Tongue (tissue), 1 donor: ENCODE measurements at regions not wholly inside any gene's neighbourhood (a gene's known extent, or its start where the extent isn't known, plus 50 kb on each side); places are given as distances from the start of the nearest gene placed in this dataset.

Experiments
- DNase-seq: peaks from one replicate; pipeline ENCODE4 v3.0.0-alpha.2; 2015

DNA sequence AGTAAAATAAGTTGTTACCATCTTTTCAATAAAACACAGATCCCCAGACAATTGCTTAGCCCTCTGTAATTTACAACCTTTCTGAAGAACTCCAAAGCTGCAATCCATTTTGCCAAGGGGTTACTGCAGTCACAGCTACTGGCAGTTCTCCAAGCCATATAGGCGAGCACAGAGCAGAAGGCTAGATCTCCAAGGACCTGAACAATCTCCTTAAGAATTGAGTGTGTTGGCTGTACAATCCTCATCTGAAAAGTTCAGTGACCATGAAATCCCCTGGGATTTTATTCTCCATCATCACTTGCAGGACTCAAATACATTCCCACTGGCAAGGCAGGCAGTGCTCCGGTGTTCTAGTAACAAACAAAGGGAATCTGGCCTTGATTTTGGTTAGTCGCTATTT lies 103.9 kb upstream of the LRP1B start:
- DNase-seq: peak; percentile 26

DNA sequence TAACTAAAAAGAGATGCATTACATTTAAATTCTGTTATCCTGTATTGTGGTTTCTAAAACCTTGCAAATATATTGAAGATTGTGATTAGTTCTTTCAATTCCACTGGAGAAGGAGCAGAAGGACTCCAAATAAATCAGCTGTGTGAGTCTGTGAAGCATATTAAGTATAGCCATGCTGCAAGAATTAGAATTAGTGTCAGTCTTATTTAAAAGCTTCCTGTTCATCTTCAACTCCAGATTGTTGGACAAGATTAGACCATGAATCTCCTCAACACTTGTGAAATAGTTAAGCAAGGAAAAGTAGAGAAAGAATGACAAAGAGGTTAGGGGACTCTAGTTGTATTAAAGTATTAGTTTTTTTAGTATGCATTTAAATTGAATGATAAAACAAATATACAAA lies 92.5 kb upstream of the LRP1B start:
- no peak for DNase-seq

DNA sequence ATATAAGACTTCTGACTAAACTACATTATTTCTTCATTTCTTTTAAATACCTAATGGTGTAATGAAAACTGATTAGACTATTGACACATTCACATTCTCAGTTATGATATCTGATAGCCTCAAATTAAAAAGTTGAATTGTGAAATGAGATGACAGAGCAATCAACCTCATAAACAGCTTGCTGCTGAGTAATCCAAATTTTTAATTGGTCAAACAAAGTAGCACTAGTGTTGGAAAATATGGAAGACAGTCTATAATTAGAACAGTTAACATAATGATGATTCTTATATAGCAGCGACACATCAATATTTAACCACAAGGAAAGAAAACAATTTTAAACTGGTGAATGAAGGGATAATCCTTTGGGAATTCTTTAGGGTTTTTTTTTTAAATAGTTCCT lies 91.9 kb upstream of the LRP1B start:
- DNase-seq: no peak

DNA sequence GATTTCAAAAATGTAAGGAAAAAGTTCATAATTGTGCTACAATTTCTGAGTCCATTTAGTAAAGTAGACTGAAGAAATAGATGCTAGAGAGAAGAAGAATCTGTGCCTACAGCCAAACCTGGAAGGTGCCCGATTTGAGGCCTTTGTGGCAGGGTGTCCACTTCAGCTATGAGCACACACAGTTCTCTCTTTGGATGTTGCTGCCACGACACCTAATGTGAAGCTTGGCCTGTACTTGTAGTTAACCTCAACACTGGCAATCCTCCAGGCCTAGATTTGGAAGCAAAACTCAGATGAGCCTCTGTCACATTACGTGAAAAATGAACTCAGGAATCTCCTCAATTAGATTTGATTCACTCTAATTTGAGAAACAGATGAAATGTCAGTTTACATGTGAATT lies 90.1 kb upstream of the LRP1B start:
- DNase-seq: peak; percentile 16

DNA sequence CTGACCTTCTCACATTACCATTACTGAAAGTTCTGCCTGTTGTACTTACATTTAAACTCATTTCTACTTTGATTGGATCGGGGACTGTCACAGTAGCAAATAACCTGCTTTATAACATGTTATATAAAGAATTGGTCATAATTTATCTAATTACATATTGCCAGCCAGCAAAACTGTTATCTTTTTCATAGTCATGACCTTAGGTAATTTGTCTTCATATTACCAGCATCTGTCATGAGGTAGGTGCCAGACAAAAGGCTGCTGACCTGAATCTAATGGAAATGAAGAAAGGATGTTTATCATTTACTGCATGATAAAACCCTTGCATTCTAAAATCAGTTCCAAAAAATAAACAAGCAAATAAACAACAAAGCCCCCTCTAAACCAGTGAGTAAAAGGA lies 89.4 kb upstream of the LRP1B start:
- DNase-seq: no peak

DNA sequence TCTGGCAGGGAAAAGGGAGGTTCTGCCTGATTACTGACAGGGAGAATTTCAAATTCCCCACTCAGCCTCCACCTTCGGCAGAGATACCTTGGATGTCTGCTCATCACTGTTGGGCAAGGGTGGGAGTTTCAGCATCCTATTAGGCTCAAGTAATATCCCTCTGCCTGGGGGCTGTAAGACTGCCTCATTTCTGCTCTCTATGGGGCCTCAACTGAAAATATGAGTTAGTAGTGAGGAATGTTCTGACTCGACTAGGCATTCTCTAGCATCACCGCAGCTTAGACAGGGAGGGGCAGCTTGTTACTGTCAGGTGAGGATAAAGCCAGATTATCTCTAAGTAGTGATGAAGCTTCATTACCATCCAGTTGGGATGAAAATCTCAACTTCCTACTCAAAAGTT lies 87.7 kb upstream of the LRP1B start:
- DNase-seq: no peak

DNA sequence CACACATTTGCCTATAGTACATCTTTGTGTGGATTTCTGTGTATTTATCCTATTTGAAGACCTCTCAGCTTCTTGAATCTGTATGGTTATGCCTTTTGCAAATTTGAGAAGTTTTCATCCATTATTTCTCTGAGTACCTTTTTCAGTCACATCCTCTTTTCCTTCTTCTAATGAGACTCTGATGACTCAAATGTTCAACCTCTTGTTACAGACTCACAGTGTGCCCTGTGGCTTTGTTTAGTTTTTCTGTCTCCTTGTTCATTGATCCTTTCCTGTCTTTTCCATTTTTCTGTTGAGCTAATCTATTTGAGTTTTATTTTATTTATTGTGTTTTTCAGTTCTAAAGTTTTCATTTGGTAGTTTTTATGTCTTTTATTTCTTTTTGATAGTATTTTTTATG lies 87.0 kb upstream of the LRP1B start:
- no peak for DNase-seq

DNA sequence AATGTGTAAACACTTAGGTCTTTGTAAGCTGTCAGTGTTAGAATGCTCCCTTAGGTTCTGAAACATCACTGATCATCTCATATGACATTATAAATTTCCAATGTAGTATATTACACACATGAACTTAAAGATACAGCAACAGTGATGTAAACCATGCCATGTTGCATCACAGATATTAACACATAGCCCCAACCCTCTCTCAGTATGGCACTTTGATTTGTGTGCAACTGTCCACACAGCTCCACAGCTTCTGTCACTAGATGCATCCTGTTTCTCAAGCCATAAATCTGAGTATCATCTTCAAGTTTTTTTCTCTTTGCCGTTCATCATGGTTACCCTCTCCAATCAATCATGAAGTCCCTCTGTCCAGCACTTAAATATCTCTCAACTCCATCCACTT lies 69.2 kb upstream of the LRP1B start:
- DNase-seq: no peak

DNA sequence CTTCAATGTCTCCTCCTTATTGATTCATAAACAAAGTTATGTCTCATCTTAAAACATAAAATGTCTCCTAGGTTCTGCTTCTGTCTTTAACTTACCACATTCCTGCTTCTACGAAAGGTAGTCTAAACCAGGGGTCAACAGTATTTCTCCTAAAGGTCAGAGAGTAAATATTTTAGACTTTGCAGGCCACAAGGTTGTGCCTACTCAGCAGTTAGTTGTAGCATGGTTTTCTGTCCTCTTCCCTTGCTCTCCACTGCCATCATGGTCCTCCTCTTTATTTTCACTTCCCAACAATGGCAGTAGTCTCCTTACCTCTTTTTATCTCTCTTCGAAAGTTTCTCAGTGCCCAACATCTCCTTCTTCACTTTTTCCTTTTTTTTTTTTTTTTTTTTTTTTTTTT lies 68.3 kb upstream of the LRP1B start:
- no peak for DNase-seq

DNA sequence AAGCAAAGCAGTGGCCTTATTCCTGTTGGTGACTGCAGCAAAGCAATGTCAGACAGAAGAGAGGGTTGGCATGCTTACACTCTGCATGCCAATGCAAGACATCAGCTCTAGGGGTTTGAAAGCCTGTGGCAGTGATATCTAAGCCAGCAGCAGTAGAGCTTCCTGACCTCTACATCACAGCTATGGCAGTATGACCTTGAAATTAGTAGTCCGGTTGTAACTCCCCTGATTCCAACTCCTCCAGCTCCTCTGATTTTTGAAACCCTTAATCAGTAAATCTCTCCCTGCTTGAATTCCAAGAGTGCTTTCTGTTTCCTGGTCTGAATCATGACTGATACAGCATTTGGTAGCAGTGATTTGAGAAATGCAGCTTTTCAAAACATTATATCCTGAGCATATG lies 60.0 kb upstream of the LRP1B start:
- no peak for DNase-seq

DNA sequence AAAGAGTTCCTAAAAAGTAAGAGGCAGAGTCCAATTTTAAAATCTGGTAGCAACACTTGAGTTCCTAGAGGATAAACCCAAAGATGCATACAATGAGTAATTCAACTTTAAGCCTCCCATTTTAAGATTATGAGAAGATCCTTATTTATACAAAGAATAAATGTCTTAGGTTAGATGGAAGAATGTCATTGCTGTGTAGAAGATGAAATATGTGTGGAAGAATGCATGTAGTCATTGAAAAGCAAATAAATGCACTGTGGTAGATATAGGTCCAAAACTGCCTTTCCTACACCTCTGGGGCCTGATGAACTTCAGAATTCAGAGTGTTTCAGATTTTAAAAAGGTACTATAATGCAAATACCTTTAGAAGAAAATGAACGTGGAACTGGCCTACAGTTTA lies 58.7 kb upstream of the LRP1B start:
- DNase-seq: no peak

DNA sequence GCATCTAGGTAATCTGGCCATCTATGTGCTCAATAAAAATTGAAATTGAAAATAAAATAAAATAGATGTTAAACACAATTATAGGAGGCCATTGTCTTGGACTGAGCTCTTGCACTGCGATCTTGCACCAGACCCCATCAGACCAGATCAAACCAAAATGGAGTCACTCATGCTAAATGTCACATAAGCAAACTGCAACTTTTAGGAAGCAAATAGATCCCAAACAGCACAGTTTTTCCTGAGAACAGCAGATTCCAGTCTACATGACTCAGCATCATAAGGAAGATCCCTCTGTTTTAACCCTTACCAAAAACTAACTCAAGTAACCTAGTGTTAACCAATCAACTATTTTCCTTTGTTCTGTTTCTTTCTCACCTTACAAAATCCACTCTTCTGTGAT lies 57.7 kb upstream of the LRP1B start:
- DNase-seq: no peak

DNA sequence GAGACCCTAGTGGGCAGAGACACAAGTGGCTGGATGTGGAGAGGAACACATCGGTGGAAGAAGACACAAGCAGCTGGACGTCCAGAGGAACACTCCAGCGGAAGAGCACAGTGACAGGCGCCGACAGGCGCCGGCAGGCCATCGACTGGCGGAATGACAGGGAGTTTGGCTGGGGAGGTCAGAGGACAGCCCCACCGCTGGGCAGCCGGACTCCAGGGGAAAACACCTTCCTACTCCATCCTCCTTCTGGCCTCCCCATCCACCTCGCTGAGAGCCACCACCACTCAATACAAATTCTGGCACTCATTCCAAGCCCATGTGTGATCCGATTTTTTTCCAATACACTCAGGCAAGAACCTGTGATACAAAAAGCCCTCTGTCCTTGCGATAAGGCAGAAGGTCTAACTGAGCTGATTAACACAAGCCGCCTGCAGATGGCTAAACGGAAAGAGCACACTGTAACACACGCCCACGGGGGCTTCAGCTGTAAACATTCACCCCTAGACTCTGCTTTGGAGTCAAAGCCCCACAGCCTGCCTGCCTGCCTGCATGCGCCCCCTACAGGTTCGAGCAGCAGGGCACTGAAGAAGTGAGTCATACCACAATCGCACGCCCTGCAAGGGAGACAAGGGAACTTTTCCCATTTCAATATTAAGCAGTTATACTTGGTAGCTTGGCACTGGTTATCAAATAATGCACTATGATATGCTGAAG lies 50.2 kb upstream of the LRP1B start:
- DNase-seq: peak; percentile 12
